LNCAP (cell line): ENCODE measurements at regions not wholly inside any gene's neighbourhood (a gene's known extent, or its start where the extent isn't known, plus 50 kb on each side); places are given as distances from the start of the nearest gene placed in this dataset.

Experiments
- CTCF ChIP-seq: fragments of 450-650 bp; IDR thresholded peaks from 2 replicates; pipeline ENCODE4 v1.5.1; 2017; ENCODE audit warnings: mild to moderate bottlenecking

DNA sequence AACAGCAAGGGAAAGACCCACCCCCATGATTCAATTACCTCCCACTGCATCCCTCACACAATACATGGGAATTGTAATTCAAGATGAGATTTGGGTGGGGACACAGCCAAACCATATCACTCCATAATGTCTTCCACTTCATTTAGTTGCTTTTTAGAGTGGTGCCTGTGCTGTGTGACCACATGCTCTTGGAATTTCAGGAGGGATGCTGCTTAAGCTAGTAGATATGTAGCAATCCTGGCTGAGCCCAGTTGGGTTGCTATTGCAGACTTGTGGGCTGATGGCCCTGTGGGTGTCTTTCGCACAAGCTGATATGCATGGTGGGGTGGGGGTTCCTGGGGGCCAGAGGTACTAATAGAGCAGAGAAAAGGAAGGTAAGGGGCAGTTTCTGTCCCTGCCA is 160.4 kb upstream of the SYT6 start:
- no peak for TF ChIP-seq CTCF

DNA sequence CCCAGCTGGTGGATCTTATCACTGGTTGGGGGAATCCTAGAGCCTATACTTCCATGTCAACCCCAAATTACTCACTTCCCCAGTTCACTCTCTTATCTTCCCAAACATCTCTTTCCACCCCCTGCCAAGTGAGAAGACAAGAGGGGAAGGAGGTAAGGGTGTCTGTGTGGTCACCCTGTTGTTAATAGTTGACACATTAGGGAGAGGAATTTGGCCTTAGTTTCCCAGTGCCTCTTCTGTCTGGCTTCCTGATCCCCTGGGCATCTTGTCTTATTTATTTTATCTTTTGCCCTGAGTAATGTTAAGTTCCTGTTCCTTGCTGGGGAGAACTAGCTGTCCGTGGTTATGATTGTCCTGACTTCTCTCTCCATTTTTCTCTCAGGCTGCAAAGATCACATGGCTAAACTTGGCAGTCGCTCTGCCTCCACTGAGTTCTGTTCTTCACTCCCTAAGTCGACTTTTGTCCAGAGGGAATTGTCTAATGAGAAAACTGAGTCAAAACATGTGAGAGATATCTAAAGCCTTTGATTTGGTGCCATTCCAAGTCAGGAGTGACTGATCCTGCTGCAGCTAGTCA is 157.1 kb upstream of the SYT6 start:
- no peak for TF ChIP-seq CTCF

DNA sequence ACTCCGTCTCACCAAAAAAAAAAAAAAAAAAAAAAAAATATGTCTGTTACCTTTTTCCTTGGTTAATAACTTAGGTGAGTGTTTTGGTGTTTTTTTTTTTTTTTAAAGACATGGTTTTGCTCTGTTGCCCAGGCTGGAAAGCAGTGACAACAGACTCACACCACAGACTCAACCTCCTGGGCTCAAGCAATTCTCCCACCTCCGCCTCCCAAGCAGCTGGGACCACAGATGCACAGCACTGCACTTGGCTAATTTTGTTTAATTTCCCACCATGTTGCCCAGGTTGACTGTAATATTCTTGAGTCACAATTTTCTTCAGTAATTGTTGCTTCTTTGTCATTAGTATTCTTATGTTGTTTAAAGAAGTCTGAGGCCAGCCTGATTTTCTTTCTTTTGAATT is 149.2 kb upstream of the SYT6 start:
- TF ChIP-seq CTCF: no peak

DNA sequence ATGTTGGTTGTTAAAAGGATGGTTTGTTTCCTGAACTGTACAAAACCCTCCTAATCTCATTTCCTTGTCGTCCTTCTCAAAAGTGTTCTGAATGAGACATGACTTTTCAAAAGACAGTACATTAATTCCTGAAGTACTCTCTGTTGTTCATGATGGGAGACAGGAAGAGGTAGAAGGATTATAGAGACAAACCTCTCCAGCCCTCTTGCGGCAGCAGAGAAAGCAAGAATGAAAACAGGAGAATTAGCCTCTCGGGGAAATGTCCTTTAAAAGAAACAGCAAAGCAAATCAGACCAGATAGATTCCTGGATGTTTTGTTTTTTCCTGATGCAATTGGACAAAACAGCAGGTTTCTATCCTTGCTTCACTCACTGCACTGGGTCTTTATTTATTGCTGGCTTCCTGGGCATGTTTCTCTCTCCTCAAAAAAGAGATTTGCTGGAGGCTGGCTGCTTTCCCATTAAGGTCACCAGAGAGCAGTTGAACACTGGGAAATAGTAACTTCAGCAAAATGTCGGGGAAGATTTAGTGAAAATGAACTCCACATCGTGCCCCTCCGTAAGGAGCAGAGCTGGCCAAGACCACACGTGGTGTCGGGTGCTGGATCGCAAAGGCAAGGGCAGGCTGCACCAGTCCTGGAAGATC is 145.8 kb upstream of the SYT6 start:
- no peak for TF ChIP-seq CTCF

GRCh38 chr1:114298008-114298407 is 144.3 kb upstream of the SYT6 start:
- TF ChIP-seq CTCF: no peak

DNA sequence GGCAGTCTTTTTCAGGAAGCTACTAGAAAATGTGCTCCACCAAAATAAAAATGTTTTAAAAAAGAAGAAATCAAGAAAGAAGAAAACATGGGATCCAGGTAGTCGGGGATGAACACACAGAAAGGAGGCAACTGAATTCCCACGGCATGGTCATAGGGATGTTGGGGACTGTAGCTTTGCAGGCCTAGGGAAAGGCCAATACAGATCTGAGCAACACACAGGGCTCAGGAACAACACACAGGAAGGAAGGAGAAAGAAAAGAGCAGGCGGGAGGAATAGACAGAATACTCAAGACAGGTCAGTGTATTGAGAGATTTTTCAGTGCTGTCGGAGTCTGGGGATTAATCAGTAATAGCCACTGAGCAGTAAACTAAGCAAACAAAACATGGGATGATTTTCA is 142.7 kb upstream of the SYT6 start:
- no peak for TF ChIP-seq CTCF

- no peak for TF ChIP-seq CTCF
Observed at GRCh38 chr1:114295321-114295720, 141.7 kb upstream of the SYT6 start.

GRCh38 chr1:114292835-114293234 is 139.2 kb upstream of the SYT6 start:
- TF ChIP-seq CTCF: no peak
